ENCODE measurements at regions not wholly inside any gene's neighbourhood (a gene's known extent, or its start where the extent isn't known, plus 50 kb on each side); places are given as distances from the start of the nearest gene placed in this dataset.

DNA sequence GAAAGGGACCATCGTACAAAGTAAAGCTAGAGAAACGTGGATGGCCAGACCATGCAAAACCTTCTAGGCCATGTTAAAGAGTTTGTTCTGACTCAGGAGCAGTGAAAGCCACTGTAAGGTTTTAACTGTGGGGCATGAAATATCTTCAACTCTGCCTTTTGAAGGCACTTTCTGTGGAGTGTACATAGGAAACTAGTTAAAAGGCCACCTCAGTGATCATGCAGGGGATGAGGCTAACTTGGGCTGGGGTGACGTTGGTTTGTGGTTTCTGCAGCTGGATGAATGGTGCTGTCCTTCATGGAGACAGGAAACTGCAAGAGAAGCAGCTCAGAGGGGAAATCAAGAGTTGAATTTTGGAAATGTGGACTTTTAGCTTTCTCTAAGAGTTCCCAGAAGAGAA lies 190.7 kb downstream of the CDCA7 start:
- TF ChIP-seq CTCF (conservative IDR thresholded peaks at IDR 0.05; ENCODE audit: low read depth, low read length) = no peak
- no peak for TF ChIP-seq EZH2 (IDR thresholded peaks at IDR 0.05; ENCODE audit: borderline replicate concordance, low read depth, low read length, poor library complexity, severe bottlenecking)

All from A673 (cell line).